ENCODE measurements at regions not wholly inside any gene's neighbourhood (a gene's known extent, or its start where the extent isn't known, plus 50 kb on each side); places are given as distances from the start of the nearest gene placed in this dataset.
"Not testable (repeated sequence)": the region's sequence is repeated elsewhere in the genome, so short reads cannot be mapped to it uniquely, and the experiment has no call there.

DNA sequence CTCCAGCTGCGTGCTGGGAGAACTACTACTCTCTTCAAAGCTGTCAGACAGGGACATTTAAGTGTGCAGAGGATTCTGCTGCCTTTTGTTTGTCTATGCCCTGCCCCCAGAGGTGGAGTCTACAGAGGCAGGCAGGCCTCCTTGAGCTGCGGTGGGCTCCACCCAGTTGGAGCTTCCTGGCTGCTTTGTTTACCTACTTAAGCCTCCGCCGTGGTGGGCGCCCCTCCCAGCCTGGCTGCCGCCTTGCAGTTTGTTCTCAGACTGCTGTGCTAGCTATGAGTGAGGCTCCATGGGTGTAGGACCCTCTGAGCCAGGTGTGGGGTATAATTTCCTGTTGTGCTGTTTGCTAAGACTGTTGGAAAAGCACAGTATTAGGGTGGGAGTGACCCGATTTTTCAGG is 49.9 kb upstream of the ABCD2 start:
- TF ChIP-seq, protein P1, sequence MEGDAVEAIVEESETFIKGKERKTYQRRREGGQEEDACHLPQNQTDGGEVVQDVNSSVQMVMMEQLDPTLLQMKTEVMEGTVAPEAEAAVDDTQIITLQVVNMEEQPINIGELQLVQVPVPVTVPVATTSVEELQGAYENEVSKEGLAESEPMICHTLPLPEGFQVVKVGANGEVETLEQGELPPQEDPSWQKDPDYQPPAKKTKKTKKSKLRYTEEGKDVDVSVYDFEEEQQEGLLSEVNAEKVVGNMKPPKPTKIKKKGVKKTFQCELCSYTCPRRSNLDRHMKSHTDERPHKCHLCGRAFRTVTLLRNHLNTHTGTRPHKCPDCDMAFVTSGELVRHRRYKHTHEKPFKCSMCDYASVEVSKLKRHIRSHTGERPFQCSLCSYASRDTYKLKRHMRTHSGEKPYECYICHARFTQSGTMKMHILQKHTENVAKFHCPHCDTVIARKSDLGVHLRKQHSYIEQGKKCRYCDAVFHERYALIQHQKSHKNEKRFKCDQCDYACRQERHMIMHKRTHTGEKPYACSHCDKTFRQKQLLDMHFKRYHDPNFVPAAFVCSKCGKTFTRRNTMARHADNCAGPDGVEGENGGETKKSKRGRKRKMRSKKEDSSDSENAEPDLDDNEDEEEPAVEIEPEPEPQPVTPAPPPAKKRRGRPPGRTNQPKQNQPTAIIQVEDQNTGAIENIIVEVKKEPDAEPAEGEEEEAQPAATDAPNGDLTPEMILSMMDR (IDR thresholded peaks at IDR 0.05; ENCODE audit: low read depth, low read length) = not testable (repeated sequence)
- TF ChIP-seq EZH2phosphoT487 (IDR thresholded peaks at IDR 0.05; ENCODE audit: low read depth) = not testable (repeated sequence)

Measured in OCI-LY3 (cell line).